ENCODE measurements at regions not wholly inside any gene's neighbourhood (a gene's known extent, or its start where the extent isn't known, plus 50 kb on each side); places are given as distances from the start of the nearest gene placed in this dataset.
A peak's percentile ranks its signal among the peaks of the same experiment; 100 is the strongest.

DNA sequence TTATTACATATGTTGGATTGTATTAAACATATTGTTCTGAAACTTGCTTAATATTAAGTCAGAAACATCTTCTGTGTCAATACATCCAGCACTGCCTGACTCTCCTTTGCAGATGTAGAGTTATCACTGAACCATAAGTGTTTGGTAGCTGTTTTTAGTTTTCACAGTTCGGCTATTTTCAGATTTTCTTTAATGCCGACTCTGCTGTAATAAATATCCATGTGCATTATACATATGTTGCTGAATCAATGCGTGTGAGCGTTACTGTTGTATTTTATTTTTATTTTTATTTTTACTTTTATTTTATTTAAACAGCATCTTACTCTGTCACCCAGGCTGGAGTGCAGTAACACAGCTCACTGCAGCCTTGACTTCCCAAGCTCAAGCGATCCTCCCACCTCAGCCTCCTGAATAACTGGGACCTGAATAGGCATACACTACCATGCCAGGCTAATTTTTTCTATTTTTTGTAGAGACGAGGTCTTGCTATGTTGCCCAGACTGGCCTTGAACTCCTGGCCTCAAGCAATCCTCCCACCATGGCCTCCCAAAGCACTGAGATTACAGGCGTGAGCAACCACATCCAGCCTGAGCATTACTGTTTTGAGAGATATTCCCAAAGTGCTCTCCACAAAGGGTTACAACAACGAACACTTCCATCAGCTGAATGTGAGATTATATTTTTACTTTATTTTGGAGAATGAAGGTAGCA, 50.7 kb upstream of the NOCT start:
- Histone ChIP-seq H3K4me3 (ENCODE audit: low read length) (no peak overlapping the region), H3K4me1 (ENCODE audit: control insufficient read depth, insufficient read depth, low read length) (no peaks in the 10 kb centered on the region), H3K27me3 (ENCODE audit: control insufficient read depth, insufficient read depth) (no peaks in the 10 kb centered on the region), H3K27ac (ENCODE audit: low read length) (no peak overlapping the region), H3K9me3 (ENCODE audit: control insufficient read depth, low read length) (no peaks in the 10 kb centered on the region)
- DNase-seq (no peak), ATAC-seq (no peak)
- intact Hi-C loops (cut with DNase I) = no loop called here
- WGBS = 95% methylated on average over 8 of the region's 8 CpGs

GRCh38 chr4:138963412-138963811, 52.2 kb upstream of the NOCT start:
- H3K4me1 ChIP-seq (ENCODE audit: control insufficient read depth, insufficient read depth, low read length) = peaks cover under 1% of the 10 kb centered on the region

DNA sequence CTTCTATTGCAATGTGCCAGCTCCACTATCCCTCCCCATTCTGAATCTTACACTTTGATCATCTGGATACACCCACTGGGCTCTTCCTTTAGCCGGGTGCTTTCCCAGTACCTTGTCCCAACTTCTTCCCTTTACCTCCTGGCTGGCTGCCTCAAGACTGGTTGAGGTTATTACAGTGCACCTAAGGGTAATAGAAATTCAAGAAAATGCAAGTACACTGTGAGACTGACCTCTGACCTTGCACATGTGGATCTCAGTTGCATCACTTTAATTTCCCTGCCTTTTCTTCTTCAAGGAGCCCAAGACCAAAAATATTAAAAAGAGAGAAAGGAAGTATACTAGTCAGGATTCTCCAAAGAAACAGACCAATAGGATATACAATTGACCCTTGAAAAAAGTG, 53.9 kb upstream of the NOCT start:
- WGBS = 60% methylated on average over 1 of the region's 1 CpG
- H3K4me1 ChIP-seq (ENCODE audit: control insufficient read depth, insufficient read depth, low read length) = peaks cover 1% of the 10 kb centered on the region
- no peaks in the 10 kb centered on the region for H3K27me3 ChIP-seq (ENCODE audit: control insufficient read depth, insufficient read depth)
- no peaks in the 10 kb centered on the region for H3K9me3 ChIP-seq (ENCODE audit: control insufficient read depth, low read length)
- DNase-seq (no peak), ATAC-seq (no peak)
- H3K4me3 ChIP-seq (ENCODE audit: low read length) = no peak overlapping the region
- intact Hi-C loops (cut with DNase I) = no loop called here
- H3K27ac ChIP-seq (ENCODE audit: low read length) = no peak overlapping the region

More at GRCh38 chr4:138963412-138963811, 52.2 kb upstream of the NOCT start:
- Histone ChIP-seq H3K9me3 (ENCODE audit: control insufficient read depth, low read length) (no peaks in the 10 kb centered on the region), H3K27me3 (ENCODE audit: control insufficient read depth, insufficient read depth) (no peaks in the 10 kb centered on the region), H3K27ac (ENCODE audit: low read length) (no peak overlapping the region), H3K4me3 (ENCODE audit: low read length) (no peak overlapping the region)
- ATAC-seq (no peak), DNase-seq (no peak)
- intact Hi-C loops (cut with DNase I) = no loop called here
- 62% methylated on average over 4 of the region's 4 CpGs for WGBS

DNA sequence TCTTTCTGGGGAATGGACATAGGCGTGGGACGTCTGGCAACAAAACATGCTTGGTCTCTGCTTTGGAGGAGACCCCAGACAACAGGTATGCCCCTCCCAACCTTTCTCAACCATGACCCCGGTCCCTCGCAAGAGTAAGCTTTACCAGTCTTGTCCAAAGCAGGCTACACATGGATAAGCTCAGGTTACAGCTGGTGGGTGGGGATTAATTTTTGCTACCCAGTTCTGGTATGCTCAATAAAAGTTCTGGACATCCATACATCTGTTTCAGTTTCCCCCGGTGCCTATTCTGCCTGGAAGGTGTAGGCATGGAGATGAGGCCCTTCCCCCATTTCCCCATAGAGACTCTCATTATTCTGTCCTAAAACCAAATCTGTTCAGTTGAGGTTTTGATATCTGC, 54.5 kb upstream of the NOCT start:
- Histone ChIP-seq H3K4me1 (ENCODE audit: control insufficient read depth, insufficient read depth, low read length) (peaks cover 1% of the 10 kb centered on the region), H3K27me3 (ENCODE audit: control insufficient read depth, insufficient read depth) (no peaks in the 10 kb centered on the region), H3K27ac (ENCODE audit: low read length) (no peak overlapping the region), H3K9me3 (ENCODE audit: control insufficient read depth, low read length) (no peaks in the 10 kb centered on the region), H3K4me3 (ENCODE audit: low read length) (no peak overlapping the region)
- intact Hi-C loops (cut with DNase I) = no loop called here
- WGBS = 82% methylated on average over 5 of the region's 5 CpGs
- ATAC-seq (no peak), DNase-seq (no peak)

DNA sequence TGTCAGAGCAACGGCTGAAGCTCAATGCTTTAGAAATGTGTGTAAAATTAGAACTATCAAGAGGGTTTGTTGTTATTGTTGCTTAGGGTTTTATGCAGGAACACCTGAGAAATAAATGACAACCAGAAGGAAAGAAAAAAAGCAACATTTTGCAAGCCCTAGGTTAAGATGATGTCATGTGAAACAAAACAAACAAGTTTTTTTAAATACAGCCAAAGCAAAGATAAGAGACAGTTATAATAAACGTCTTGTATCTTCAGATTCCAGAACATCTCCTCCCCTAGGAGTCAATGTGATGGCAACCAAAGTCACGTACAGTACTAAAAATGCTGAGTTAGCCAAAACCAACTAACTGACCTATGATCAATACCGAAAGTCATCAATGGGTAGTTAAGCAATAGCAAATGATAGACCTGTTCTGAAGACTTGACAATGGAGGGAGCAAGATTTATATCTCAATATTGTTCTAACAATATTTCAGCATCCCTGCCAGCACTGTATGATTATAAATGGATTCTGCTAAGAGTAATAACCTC, 55.3 kb upstream of the NOCT start:
- no peaks in the 10 kb centered on the region for H3K27me3 ChIP-seq (ENCODE audit: control insufficient read depth, insufficient read depth)
- no peak overlapping the region for H3K27ac ChIP-seq (ENCODE audit: low read length)

DNA sequence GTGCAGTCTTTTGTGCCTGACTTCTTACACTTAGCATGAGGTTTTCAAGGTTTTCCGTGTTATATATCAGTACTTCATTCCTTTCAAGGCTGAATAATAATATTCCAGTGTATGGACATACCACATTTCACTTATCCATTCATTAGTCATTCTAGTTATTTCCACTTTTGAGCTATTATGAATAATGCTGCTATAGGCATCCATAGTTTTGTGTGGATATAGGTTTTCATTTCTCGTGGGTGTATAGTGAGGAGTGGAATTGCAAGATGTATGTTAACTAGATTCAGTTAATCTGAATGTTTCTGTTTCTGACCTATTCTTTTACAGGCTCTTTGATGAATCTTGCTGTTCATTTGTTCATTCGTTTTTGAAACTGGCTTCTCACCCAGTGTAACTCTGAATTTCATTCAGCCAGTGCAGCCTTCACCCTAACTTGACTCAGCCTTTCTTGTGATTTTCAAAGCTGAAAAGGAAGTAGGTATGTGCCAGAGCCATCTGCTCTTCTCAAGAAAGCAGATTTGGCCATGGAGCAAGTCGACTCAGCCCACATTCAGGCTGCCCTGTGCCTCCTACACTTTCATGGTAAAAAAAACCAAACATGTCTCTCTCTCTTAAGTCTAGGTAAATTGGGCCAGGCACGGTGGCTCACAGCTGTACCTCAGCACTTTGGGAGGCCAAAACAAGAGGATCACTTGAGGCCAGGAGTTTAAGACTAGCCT, 56.3 kb upstream of the NOCT start:
- no peak for ATAC-seq
- no peak for DNase-seq
- 88% methylated on average over 5 of the region's 5 CpGs for WGBS
- no peaks in the 10 kb centered on the region for H3K27me3 ChIP-seq (ENCODE audit: control insufficient read depth, insufficient read depth)
- intact Hi-C loops (cut with DNase I) = no loop called here
- peaks cover 1% of the 10 kb centered on the region for H3K4me1 ChIP-seq (ENCODE audit: control insufficient read depth, insufficient read depth, low read length)
- H3K27ac ChIP-seq (ENCODE audit: low read length) = no peak overlapping the region
- no peaks in the 10 kb centered on the region for H3K9me3 ChIP-seq (ENCODE audit: control insufficient read depth, low read length)
- H3K4me3 ChIP-seq (ENCODE audit: low read length) = no peak overlapping the region

More for the DNA sequence above, 55.3 kb upstream of the NOCT start:
- ATAC-seq (no peak), DNase-seq (no peak)
- Histone ChIP-seq H3K4me3 (ENCODE audit: low read length) (no peak overlapping the region), H3K9me3 (ENCODE audit: control insufficient read depth, low read length) (no peaks in the 10 kb centered on the region), H3K4me1 (ENCODE audit: control insufficient read depth, insufficient read depth, low read length) (peaks cover 1% of the 10 kb centered on the region)
- intact Hi-C loops (cut with DNase I) = no loop called here
- WGBS = 58% methylated on average over 4 of the region's 4 CpGs

- H3K4me3 ChIP-seq (ENCODE audit: low read length) = no peak overlapping the region
- no peak for DNase-seq
- ATAC-seq = peak in 1 of 2 donors; percentile 39
- intact Hi-C loops (cut with DNase I) = no loop called here
- H3K27ac ChIP-seq (ENCODE audit: low read length) = no peak overlapping the region
- no peaks in the 10 kb centered on the region for H3K9me3 ChIP-seq (ENCODE audit: control insufficient read depth, low read length)
- no peaks in the 10 kb centered on the region for H3K27me3 ChIP-seq (ENCODE audit: control insufficient read depth, insufficient read depth)
- whole genome bisulfite sequencing = 60% methylated on average over 3 of the region's 3 CpGs
- H3K4me1 ChIP-seq (ENCODE audit: control insufficient read depth, insufficient read depth, low read length) = peaks cover 1% of the 10 kb centered on the region
Observed at GRCh38 chr4:138958519-138958918, 57.1 kb upstream of the NOCT start.

GRCh38 chr4:138957302-138957701, 58.3 kb upstream of the NOCT start:
- 86% methylated on average over 7 of the region's 7 CpGs for WGBS
- H3K9me3 ChIP-seq (ENCODE audit: control insufficient read depth, low read length) = no peaks in the 10 kb centered on the region
- no peak for ATAC-seq
- H3K27ac ChIP-seq (ENCODE audit: low read length) = no peak overlapping the region
- no peak for DNase-seq
- H3K4me3 ChIP-seq (ENCODE audit: low read length) = no peak overlapping the region
- peaks cover 1% of the 10 kb centered on the region for H3K4me1 ChIP-seq (ENCODE audit: control insufficient read depth, insufficient read depth, low read length)
- intact Hi-C loops (cut with DNase I) = no loop called here
- no peaks in the 10 kb centered on the region for H3K27me3 ChIP-seq (ENCODE audit: control insufficient read depth, insufficient read depth)

DNA sequence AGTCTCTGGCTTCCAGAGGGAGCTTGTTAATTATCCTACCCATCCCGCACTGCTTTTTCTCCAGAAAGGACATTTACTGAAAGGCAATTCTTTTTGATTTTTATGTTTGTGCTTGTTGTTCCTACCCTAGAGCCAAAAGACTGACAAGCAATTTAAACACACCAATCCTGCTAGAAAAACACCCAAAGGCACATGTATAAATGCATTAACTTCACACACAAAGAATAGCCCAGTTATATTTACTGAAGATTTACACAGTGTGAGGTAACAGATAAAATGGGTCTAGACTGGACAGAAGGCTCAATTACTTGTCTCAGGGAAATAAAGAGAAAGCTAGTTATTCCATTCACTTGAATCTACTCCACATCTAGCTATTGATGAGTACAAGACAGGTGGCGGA, 61.2 kb upstream of the NOCT start:
- ATAC-seq = no peak
- no peaks in the 10 kb centered on the region for H3K9me3 ChIP-seq (ENCODE audit: control insufficient read depth, low read length)
- WGBS = 78% methylated on average over 2 of the region's 2 CpGs

DNA sequence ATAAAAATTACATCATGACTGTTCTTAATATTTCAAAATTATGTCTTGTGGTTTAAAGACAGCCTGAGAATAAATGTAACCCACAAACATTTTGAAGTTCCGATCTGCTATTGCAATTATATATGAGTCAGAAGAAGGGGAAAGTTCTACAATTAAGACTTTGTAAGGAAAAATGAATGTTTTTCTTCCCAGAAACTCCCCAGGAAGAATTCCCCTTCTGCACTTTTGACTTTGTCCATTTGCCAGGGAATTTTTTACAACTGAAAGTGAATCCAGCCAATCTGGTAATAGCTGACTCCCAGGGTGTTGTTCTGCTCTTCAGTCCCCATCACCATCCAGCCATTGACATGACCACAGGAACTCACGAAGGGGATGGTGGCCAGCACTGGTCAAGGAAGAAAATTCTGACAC, 61.6 kb upstream of the NOCT start:
- 17% methylated on average over 2 of the region's 2 CpGs for WGBS
- intact Hi-C loops (cut with DNase I) = no loop called here
- H3K4me3 ChIP-seq (ENCODE audit: low read length) = no peak overlapping the region
- H3K27me3 ChIP-seq (ENCODE audit: control insufficient read depth, insufficient read depth) = no peaks in the 10 kb centered on the region
- DNase-seq (peak in 1 of 3 donors; percentile 35), ATAC-seq (peak; percentile 74 to 83)
- no peaks in the 10 kb centered on the region for H3K9me3 ChIP-seq (ENCODE audit: control insufficient read depth, low read length)
- H3K27ac ChIP-seq (ENCODE audit: low read length) = no peak overlapping the region
- peaks cover 1% of the 10 kb centered on the region for H3K4me1 ChIP-seq (ENCODE audit: control insufficient read depth, insufficient read depth, low read length)

More for the DNA sequence above, 61.2 kb upstream of the NOCT start:
- no peaks in the 10 kb centered on the region for H3K27me3 ChIP-seq (ENCODE audit: control insufficient read depth, insufficient read depth)
- peaks cover 1% of the 10 kb centered on the region for H3K4me1 ChIP-seq (ENCODE audit: control insufficient read depth, insufficient read depth, low read length)
- H3K27ac ChIP-seq (ENCODE audit: low read length) = no peak overlapping the region
- DNase-seq = no peak
- intact Hi-C loops (cut with DNase I) = no loop called here
- no peak overlapping the region for H3K4me3 ChIP-seq (ENCODE audit: low read length)

DNA sequence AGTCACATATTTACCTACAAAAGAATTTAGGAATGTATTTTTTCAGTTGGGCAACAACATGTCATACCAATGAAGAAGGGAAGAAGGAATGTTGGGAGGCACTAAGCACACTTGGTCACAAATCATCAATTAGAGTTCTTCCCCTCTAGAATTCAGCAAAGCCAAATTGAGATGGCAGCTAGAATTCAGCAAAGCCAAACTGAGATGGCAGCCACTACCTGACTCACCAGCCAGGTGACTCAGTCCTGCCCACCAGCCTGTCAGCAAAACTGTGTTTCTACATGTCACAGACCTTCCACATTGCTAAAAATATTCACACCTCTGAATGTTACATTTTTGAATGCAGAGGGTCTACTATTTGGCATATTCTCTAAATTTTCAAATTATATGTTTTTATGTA, 63.2 kb upstream of the NOCT start:
- Histone ChIP-seq H3K27me3 (ENCODE audit: control insufficient read depth, insufficient read depth) (no peaks in the 10 kb centered on the region), H3K4me3 (ENCODE audit: low read length) (no peak overlapping the region), H3K27ac (ENCODE audit: low read length) (no peak overlapping the region), H3K4me1 (ENCODE audit: control insufficient read depth, insufficient read depth, low read length) (no peaks in the 10 kb centered on the region), H3K9me3 (ENCODE audit: control insufficient read depth, low read length) (no peaks in the 10 kb centered on the region)
- intact Hi-C loops (cut with DNase I) = no loop called here
- ATAC-seq (no peak), DNase-seq (no peak)

Measured in right cardiac atrium (tissue), 5 donors.